GM21515 (cell line): ENCODE measurements at regions not wholly inside any gene's neighbourhood (a gene's known extent, or its start where the extent isn't known, plus 50 kb on each side); places are given as distances from the start of the nearest gene placed in this dataset.
"Not testable (repeated sequence)": the region's sequence is repeated elsewhere in the genome, so short reads cannot be mapped to it uniquely, and the experiment has no call there.

Experiments used
- ATAC-seq: cut with Tn5 transposase; IDR thresholded peaks from one replicate; pipeline ENCODE4 v1.9.1; 2021; ENCODE audit not compliant: unreplicated experiment

DNA sequence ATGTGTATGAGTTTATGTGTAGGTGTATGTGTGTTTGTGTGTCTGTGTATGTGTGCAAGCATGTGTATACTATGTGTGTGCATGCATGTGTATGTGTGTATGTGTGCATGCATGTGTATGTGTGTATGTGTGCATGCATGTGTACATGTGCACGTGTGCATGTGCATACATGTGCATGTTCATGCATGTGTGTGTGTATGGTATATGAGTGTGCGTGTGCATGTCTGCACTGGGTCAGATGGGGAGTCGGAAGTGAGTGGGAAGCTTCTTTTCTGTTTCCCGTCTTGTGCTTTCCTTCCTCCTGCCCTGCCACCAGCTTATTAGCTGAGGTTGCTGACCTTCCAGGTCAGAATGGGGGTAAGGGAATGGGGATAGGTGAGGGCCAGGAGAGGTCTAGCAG lies 174.7 kb downstream of the MAP2K4 start:
- no peak for ATAC-seq

GRCh38 chr17:12201294-12201880 lies 180.7 kb downstream of the MAP2K4 start:
- no peak for ATAC-seq

GRCh38 chr17:12209632-12210191 lies 189.0 kb downstream of the MAP2K4 start:
- no peak for ATAC-seq

GRCh38 chr17:12220714-12221439 lies 200.2 kb downstream of the MAP2K4 start:
- ATAC-seq = not testable (repeated sequence)

- ATAC-seq = no peak
Measured at GRCh38 chr17:12222392-12222791, 201.7 kb downstream of the MAP2K4 start.

DNA sequence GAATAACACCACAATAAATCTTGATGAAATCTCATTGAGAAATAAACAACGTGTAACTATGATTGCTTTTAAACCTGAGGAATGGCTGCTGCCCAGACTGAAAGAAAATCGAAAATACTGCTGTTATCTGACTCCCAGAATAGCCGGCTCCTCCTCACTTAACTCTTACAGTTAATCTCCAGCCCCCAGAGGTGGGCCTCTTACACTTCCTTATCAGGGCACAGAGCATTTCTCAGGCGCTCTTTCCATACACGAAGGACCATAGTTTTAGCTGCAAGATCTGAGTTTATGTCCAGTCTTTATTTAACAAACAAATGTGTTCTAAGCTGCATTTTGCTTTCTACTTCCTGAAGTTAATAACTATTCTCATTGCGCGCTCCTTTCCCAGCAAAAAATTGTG lies 206.9 kb downstream of the MAP2K4 start:
- no peak for ATAC-seq

DNA sequence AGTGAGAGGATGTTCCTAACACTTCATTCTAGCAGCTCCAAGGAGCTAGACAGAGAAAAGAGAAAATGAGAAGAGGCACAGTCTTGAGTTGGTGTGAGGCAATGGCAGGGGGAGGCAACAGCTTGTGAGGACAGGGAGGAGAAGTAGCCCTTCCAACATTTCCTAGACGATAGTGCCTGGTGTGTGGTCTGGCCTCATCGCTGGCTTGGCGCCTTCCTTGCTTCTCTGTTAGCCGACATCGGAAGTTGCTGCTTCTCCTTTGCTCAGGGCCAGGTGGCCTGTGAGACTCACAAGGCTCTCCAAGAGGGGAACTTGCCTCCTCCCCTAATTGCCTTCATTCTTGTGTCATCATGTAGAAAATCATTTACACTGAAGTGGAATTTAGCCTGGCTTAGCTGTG lies 208.7 kb downstream of the MAP2K4 start:
- no peak for ATAC-seq

DNA sequence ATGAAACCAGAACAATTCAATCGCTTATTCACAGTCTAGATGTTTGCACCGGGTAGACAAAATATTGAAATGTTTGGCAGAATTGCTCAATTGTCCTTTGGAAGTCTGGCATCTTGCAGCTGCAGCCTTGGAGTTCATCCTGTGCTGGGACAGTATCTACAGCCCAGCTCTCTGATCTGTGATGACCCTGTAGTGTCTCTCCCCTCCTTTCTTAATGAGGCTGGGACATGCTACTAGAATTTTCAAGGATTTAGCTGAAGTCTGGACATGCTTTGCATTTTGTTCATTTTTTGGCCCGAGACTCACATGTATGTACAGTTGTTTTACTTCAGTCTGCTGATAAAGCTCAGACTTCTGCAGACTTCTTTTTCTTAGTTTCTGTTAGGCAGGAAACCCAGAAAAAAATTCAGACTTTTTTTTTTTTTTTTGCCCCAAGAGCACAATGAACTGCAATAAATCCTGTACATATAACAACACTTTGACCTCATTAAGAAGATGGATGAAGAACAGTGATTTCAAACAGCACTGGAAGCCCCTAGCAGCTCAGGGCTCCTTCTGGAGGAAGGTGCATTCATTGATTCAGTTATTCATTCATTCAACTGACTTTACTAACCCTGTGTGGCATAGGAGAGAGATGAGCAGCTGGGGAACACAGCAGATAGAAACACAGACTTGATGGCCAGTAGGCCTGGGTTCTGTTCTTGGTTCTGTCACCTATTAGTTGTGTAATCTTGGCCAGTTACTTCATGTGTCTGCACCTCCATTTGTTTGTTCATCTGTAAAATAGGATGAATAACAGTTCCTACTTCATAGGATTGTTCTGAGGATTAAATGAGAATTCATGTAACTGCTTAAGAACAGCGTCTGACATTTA lies 210.0 kb downstream of the MAP2K4 start:
- ATAC-seq = no peak

DNA sequence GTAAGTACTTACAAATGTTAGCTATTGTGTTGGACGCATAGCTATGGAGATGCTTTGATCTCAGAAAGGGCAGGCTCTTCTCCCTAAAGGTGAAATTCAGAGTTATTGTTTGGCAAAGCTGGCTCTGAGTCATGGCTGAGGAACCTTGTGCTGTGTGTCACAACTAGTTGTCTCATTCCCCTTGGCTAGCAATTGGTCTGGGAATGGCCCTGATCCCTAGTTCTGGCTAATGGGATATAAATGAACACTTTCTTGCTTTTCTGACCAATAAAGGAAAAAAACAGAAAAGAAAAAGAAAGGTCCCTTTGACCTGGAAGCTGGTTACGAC lies 210.6 kb downstream of the MAP2K4 start:
- ATAC-seq = no peak

GRCh38 chr17:12239021-12239420 lies 218.3 kb downstream of the MAP2K4 start:
- not testable (repeated sequence) for ATAC-seq

- no peak for ATAC-seq
Measured at GRCh38 chr17:12242345-12242954, 221.8 kb downstream of the MAP2K4 start.

DNA sequence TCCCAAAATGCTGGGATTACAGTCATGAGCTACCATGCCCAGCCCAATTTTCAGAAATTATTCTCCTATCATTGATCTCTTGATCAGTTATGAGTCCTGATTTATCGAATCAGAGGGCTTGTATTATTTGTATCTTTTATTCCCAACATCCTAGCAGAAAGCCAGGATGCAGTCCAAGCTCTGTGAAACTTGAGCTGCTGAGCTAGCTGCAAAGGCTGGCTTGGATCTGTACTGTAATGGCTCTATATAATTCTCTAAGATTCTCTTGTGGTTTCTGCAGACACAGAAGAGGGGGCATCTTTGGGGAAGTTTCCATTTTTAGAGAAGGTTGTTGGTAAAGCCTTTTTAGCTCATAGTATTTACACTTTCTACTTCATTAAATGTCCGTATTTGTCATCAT lies 227.1 kb downstream of the MAP2K4 start:
- ATAC-seq = no peak

DNA sequence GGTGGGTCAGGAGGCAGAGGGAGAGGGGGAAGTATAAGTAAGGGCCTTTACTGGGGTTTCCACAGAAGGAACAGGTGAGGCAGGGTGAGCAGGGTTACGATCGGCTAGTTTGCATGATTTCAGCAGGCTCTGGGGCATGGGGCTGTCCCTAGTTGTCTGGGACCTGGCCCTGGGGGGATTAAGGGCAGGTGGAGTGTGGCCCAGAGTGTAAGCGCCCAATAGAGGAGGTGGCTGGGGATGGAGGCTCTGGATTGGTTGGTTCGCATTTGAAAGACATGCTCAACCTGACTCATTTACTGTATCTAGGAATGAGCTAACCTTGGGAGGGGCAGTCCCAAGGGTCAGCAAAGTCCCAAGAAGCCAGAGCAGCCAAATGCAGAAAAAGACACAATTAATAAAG lies 230.3 kb downstream of the MAP2K4 start:
- ATAC-seq = no peak

GRCh38 chr17:12252462-12252861 lies 231.8 kb downstream of the MAP2K4 start:
- ATAC-seq = no peak

- no peak for ATAC-seq
Measured at GRCh38 chr17:12254460-12254859, 233.8 kb downstream of the MAP2K4 start.

- peak; percentile 52 for ATAC-seq
Measured at GRCh38 chr17:12256380-12256995, 235.8 kb downstream of the MAP2K4 start.

DNA sequence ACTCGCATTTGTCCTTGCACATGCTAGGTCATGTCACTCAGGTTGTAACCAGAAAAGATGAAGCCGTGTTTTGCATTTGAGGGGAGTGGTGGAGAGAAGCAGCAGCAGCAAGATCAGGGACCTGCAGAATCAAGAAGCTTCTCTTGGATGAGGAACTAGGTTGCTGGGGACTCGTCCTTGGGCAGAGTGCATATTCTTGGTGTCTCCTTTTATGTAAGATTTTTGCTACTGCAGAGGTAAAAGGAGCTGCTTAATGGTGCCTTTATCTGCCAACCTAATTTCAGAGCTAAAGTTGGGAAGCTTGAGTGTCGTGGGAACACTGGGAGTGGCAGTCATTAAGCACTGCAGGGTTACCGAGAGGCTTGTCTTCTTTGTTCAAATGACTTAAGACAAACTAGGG lies 236.5 kb downstream of the MAP2K4 start:
- ATAC-seq = no peak

DNA sequence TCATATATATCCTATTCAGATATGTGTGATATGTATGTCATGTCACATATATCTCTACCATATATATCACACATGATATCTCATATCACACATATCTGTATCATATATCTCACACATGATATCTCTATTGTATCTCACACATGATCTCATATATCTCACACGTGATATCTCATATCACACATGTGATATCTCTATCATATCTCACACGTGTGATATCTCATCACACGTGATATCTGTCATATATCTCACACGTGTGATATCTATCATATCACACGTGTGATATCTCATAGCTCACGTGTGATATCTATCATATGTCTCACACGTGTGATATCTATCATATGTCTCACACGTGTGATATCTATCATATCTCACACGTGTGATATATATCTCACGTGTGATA lies 240.7 kb downstream of the MAP2K4 start:
- no peak for ATAC-seq

- no peak for ATAC-seq
Measured at GRCh38 chr17:12269751-12270150, 249.1 kb downstream of the MAP2K4 start.

GRCh38 chr17:12277827-12278226 lies 257.1 kb downstream of the MAP2K4 start:
- ATAC-seq = no peak

DNA sequence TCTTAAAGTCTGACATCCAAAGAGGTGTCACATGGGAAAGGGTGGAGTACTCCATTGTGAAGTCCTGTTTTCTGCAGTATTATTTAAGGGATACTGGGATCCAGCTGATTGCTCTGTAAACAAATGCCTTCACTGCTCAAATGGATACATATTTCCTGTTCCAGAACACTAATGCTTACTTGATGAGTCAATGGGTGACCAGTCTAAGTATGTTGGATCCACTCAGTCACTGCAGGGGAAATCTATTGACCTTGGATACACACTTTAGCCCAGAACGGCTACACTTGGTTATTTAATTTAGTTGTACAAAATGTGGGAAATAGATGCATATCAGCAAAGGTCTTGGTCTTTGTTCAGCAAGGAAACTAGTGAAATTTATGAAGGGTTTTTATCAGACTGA lies 261.4 kb downstream of the MAP2K4 start:
- ATAC-seq = no peak
